ENCODE measurements at regions not wholly inside any gene's neighbourhood (a gene's known extent, or its start where the extent isn't known, plus 50 kb on each side); places are given as distances from the start of the nearest gene placed in this dataset.

DNA sequence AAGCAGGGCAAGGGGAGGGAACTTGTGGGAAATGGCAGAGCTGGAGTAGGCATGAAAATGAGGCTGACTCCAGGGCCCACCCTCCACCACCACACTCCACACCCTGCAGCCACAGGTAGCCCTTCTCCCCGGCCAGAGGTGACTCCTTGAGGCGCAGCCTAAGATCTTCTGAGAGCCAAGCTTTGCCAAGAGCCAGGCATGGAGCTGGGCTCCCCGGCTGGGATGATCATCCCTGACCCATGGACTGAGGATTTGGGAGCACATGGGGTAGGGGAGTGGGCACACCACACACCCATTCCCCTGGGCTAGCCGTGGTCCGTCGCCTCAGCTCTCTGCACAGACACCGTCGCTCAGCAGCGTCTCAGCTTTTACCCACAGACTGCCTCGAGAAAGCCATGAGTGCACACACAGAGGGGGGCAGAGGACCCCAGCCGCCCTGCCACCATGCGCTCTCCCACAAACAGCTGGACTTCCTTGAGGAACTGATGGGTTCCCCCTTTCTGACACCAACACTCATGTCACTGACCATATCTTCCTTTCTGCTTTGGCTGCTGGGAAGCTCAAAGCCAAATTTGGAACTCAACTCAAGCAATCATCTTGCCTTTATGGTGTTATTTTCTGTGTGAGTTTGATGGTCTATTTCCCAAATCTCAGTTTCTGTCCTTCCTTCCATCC, 123.6 kb upstream of the RUNX3 start:
- Histone ChIP-seq H2BK5ac (ENCODE audit: insufficient read length, low read length) (no peak overlapping the region), H3K9ac (ENCODE audit: extremely low read depth, insufficient read length, low read length) (no peak overlapping the region), H3K23me2 (ENCODE audit: insufficient read length, low read depth, low read length, poor library complexity, severe bottlenecking) (no peaks in the 10 kb centered on the region), H3T11ph (ENCODE audit: low read length) (no peak overlapping the region), H3K4me2 (ENCODE audit: insufficient read depth, insufficient read length, low read length) (no peak overlapping the region), H3K79me2 (ENCODE audit: insufficient read depth, low read length) (no peaks in the 10 kb centered on the region), H3K56ac (ENCODE audit: insufficient read length, low read depth, low read length) (no peak overlapping the region), H2BK15ac (ENCODE audit: low read depth, low read length) (no peak overlapping the region), H4K5ac (ENCODE audit: insufficient read length, low read depth, low read length) (no peak overlapping the region), H3K4ac (ENCODE audit: low read depth, low read length) (no peak overlapping the region), H4K91ac (ENCODE audit: insufficient read length, low read depth, low read length) (no peak overlapping the region), H3K79me1 (ENCODE audit: insufficient read depth, low read depth, low read length, poor library complexity, severe bottlenecking) (no peaks in the 10 kb centered on the region), H2BK20ac (ENCODE audit: low read depth, low read length, poor library complexity, severe bottlenecking) (no peak overlapping the region), H2AK5ac (ENCODE audit: insufficient read length, low read length) (no peak overlapping the region), H3K23ac (ENCODE audit: insufficient read length, low read depth, low read length) (no peak overlapping the region), H3K4me1 (ENCODE audit: insufficient read depth, low read length) (no peaks in the 10 kb centered on the region), H2BK120ac (ENCODE audit: low read depth, low read length, poor library complexity, severe bottlenecking) (no peak overlapping the region), H3K27ac (ENCODE audit: insufficient read length, low read depth, low read length) (no peak overlapping the region), H2BK12ac (ENCODE audit: insufficient read length, low read depth, low read length) (no peak overlapping the region), H4K8ac (replicated peaks; ENCODE audit: insufficient read length, low read depth, low read length) (no peak overlapping the region), H3K9me3 (ENCODE audit: control insufficient read depth, low read depth, low read length) (no peaks in the 10 kb centered on the region), H3K18ac (ENCODE audit: insufficient read length, low read depth, low read length) (no peak overlapping the region), H3K27me3 (ENCODE audit: insufficient read depth, low read length) (no peaks in the 10 kb centered on the region), H2AFZ (ENCODE audit: low read length) (no peak overlapping the region), H4K20me1 (ENCODE audit: control insufficient read depth, insufficient read depth, insufficient read length) (no peaks in the 10 kb centered on the region), H3K14ac (ENCODE audit: insufficient read depth, low read length) (no peak overlapping the region)
- Mint-ChIP-seq H3K27me3 (ENCODE audit: low read depth) (peaks cover 11% of the 10 kb centered on the region), H3K4me1 (peaks cover 9 to 33% of the 10 kb centered on the region in 2 experiments), H3K27ac (no peak overlapping the region), H3K9me3 (no peaks in the 10 kb centered on the region), H3K36me3 (ENCODE audit: insufficient read depth in 1 of 3, low read depth in 3 of 3) (no peaks in the 10 kb centered on the region), H3K4me3 (no peak overlapping the region)
- no CpG with 5 or more reads among the region's 12 CpGs for WGBS (ENCODE audit: extremely low coverage, insufficient read length, low lambda C conversion rate)
- TF ChIP-seq, protein P1, sequence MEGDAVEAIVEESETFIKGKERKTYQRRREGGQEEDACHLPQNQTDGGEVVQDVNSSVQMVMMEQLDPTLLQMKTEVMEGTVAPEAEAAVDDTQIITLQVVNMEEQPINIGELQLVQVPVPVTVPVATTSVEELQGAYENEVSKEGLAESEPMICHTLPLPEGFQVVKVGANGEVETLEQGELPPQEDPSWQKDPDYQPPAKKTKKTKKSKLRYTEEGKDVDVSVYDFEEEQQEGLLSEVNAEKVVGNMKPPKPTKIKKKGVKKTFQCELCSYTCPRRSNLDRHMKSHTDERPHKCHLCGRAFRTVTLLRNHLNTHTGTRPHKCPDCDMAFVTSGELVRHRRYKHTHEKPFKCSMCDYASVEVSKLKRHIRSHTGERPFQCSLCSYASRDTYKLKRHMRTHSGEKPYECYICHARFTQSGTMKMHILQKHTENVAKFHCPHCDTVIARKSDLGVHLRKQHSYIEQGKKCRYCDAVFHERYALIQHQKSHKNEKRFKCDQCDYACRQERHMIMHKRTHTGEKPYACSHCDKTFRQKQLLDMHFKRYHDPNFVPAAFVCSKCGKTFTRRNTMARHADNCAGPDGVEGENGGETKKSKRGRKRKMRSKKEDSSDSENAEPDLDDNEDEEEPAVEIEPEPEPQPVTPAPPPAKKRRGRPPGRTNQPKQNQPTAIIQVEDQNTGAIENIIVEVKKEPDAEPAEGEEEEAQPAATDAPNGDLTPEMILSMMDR (conservative IDR thresholded peaks at IDR 0.05): no peak
- DNase-seq: no peak

Measured in H9 (cell line).